WTC11 (cell line): ENCODE measurements at regions not wholly inside any gene's neighbourhood (a gene's known extent, or its start where the extent isn't known, plus 50 kb on each side); places are given as distances from the start of the nearest gene placed in this dataset.

Source experiments
- ATAC-seq: fragments of 200-7000 bp; cut with Tn5 transposase; 2 replicates; pipeline ENCODE4 v1.10.0; 2021; ENCODE audit warnings: mild to moderate bottlenecking, moderate library complexity
- CTCF ChIA-PET: fragments of 300-600 bp; sonication (Branson Sonifier 250); formaldehyde crosslinking; loops from one replicate; lab custom pipeline; 2021; ENCODE audit warnings: antibody characterized with exemption; lab: Charles Lee
- POLR2A ChIA-PET: fragments of 350-600 bp; sonication (Branson Sonifier 250); formaldehyde crosslinking; loops from one replicate; lab custom pipeline; 2021; ENCODE audit warnings: antibody characterized with exemption; lab: Charles Lee
- DNase-seq: peaks from one replicate; pipeline ENCODE4 v3.0.0; 2021; ENCODE audit warnings: low spot score
- H3K27ac Mint-ChIP-seq: 2 replicates; pipeline ENCODE4 v1.8.0; 2021; ENCODE audit warnings: mixed read lengths
- H3K27me3 Mint-ChIP-seq: 2 replicates; pipeline ENCODE4 v1.8.0; 2021; ENCODE audit warnings: low read depth, mild to moderate bottlenecking, moderate library complexity, mixed read lengths
- H3K36me3 Mint-ChIP-seq: 2 replicates; pipeline ENCODE4 v1.8.0; 2021; ENCODE audit warnings: mixed read lengths
- H3K4me1 Mint-ChIP-seq: 2 replicates; pipeline ENCODE4 v1.8.0; 2022; ENCODE audit warnings: mixed read lengths
- H3K4me3 Mint-ChIP-seq: 2 replicates; pipeline ENCODE4 v1.8.0; 2021; ENCODE audit warnings: mild to moderate bottlenecking, moderate library complexity, mixed read lengths
- H3K9me3 Mint-ChIP-seq: 2 replicates; pipeline ENCODE4 v1.8.0; 2021; ENCODE audit warnings: mixed read lengths
- ATF6 ChIP-seq: sonication (generic); formaldehyde crosslinking; IDR thresholded peaks from 2 replicates; pipeline ENCODE4 v1.8.1; 2023; ENCODE audit warnings: mild to moderate bottlenecking, missing genetic modification reagents
- CDX4 ChIP-seq: fragments of 250-450 bp; sonication (Bioruptor Pico); IDR thresholded peaks from 2 replicates; pipeline ENCODE4 v1.9.0; 2021; ENCODE audit warnings: moderate library complexity, mild to moderate bottlenecking, inconsistent platforms, borderline replicate concordance
- CTCF ChIP-seq: fragments of 200-600 bp; IDR thresholded peaks from 2 replicates; pipeline ENCODE4 v1.8.0; 2022; ENCODE audit warnings: antibody characterized with exemption
- ERG ChIP-seq: fragments of 250-450 bp; sonication (Bioruptor Pico); IDR thresholded peaks from 2 replicates; pipeline ENCODE4 v1.8.0; 2021; ENCODE audit warnings: mild to moderate bottlenecking
- FOXJ3 ChIP-seq: sonication (generic); formaldehyde crosslinking; IDR thresholded peaks from 2 replicates; pipeline ENCODE4 v1.9.0; 2021; ENCODE audit warnings: missing genetic modification reagents, mild to moderate bottlenecking, borderline replicate concordance
- FOXK1 ChIP-seq: sonication (generic); formaldehyde crosslinking; IDR thresholded peaks from 2 replicates; pipeline ENCODE4 v1.8.0; 2022; ENCODE audit warnings: mild to moderate bottlenecking, moderate library complexity, missing genetic modification reagents
- GABPB1 ChIP-seq: sonication (generic); formaldehyde crosslinking; IDR thresholded peaks from 2 replicates; pipeline ENCODE4 v1.8.1; 2023; ENCODE audit warnings: mild to moderate bottlenecking, missing genetic modification reagents
- HMGA2 ChIP-seq: fragments of 250-450 bp; sonication (Bioruptor Pico); IDR thresholded peaks from 2 replicates; pipeline ENCODE4 v1.4.0; 2021; ENCODE audit warnings: mild to moderate bottlenecking, moderate library complexity
- NR3C1 ChIP-seq: sonication (generic); formaldehyde crosslinking; conservative IDR thresholded peaks from 2 replicates; pipeline ENCODE4 v1.8.1; 2023; ENCODE audit warnings: low read depth, mild to moderate bottlenecking, missing genetic modification reagents
- TEAD1 ChIP-seq: sonication (generic); formaldehyde crosslinking; IDR thresholded peaks from 2 replicates; pipeline ENCODE4 v1.8.0; 2022; ENCODE audit warnings: mild to moderate bottlenecking, missing genetic modification reagents
- ZBTB21 ChIP-seq: sonication (generic); formaldehyde crosslinking; IDR thresholded peaks from 2 replicates; pipeline ENCODE4 v1.8.1; 2023; ENCODE audit warnings: mild to moderate bottlenecking, missing genetic modification reagents, borderline replicate concordance
- ZNF317 ChIP-seq: sonication (generic); formaldehyde crosslinking; IDR thresholded peaks from 2 replicates; pipeline ENCODE4 v1.8.1; 2023; ENCODE audit warnings: low read depth, mild to moderate bottlenecking, moderate library complexity, missing genetic modification reagents, borderline replicate concordance
- ZNF396 ChIP-seq: fragments of 250-450 bp; sonication (Bioruptor Pico); IDR thresholded peaks from 2 replicates; pipeline ENCODE4 v1.8.0; 2021; ENCODE audit warnings: mild to moderate bottlenecking, moderate library complexity, borderline replicate concordance
- ZNF423 ChIP-seq: fragments of 250-450 bp; sonication (Bioruptor Pico); IDR thresholded peaks from 2 replicates; pipeline ENCODE4 v2.1.2; 2022; ENCODE audit warnings: mild to moderate bottlenecking, moderate library complexity
- ZNF512 ChIP-seq: sonication (generic); formaldehyde crosslinking; IDR thresholded peaks from 2 replicates; pipeline ENCODE4 v1.8.1; 2022; ENCODE audit warnings: missing genetic modification reagents, borderline replicate concordance

GRCh38 chr9:73543727-73544126, 392.1 kb downstream of the ANXA1 start:
- 0 out of 2 replicates have a peak, but pooled peaks cover 3% of the 10 kb centered on the region for H3K4me1 Mint-ChIP-seq
- TF ChIP-seq ZNF317 (CRISPR knock-in tag) (no peak), FOXK1 (CRISPR knock-in tag) (no peak), ZNF396 (CRISPR knock-in tag) (no peak), ZNF512 (CRISPR knock-in tag) (no peak), FOXJ3 (CRISPR knock-in tag) (no peak), ZBTB21 (no peak), HMGA2 (no peak), ERG (CRISPR knock-in tag) (no peak)
- ATAC-seq (no peak), DNase-seq (no peak)
- no peak overlapping the region for H3K4me3 Mint-ChIP-seq
- no peaks in the 10 kb centered on the region for H3K27me3 Mint-ChIP-seq
- POLR2A ChIA-PET = no interaction called here
- CTCF ChIA-PET = no interaction called here
- no peaks in the 10 kb centered on the region for H3K36me3 Mint-ChIP-seq
- no peaks in the 10 kb centered on the region for H3K9me3 Mint-ChIP-seq
- no peak overlapping the region for H3K27ac Mint-ChIP-seq

GRCh38 chr9:73548201-73548600, 396.5 kb downstream of the ANXA1 start:
- H3K4me1 Mint-ChIP-seq = 0 out of 2 replicates have a peak, but pooled peaks cover 3% of the 10 kb centered on the region
- DNase-seq (no peak), ATAC-seq (no peak)
- H3K27ac Mint-ChIP-seq = no peak overlapping the region
- no peaks in the 10 kb centered on the region for H3K27me3 Mint-ChIP-seq
- H3K4me3 Mint-ChIP-seq = no peak overlapping the region
- TF ChIP-seq NR3C1 (CRISPR knock-in tag) = no peak
- TF ChIP-seq TEAD1 (CRISPR knock-in tag) = no peak
- TF ChIP-seq ZNF423 (CRISPR knock-in tag) = no peak
- TF ChIP-seq CTCF = no peak
- TF ChIP-seq ATF6 (CRISPR knock-in tag) = no peak
- no peak for TF ChIP-seq GABPB1 (CRISPR knock-in tag)
- POLR2A ChIA-PET = no interaction called here
- no peaks in the 10 kb centered on the region for H3K9me3 Mint-ChIP-seq
- no peaks in the 10 kb centered on the region for H3K36me3 Mint-ChIP-seq
- CTCF ChIA-PET = interaction anchor here (0.6 to 0.9 kb wide), 2 partner anchors 347 to 585 kb away, joined by 3 to 4 read pairs; no protein-coding TSS in a partner anchor

- Mint-ChIP-seq H3K9me3 (no peaks in the 10 kb centered on the region), H3K36me3 (no peaks in the 10 kb centered on the region), H3K4me1 (0 out of 2 replicates have a peak, but pooled peaks cover 3% of the 10 kb centered on the region), H3K27me3 (no peaks in the 10 kb centered on the region), H3K4me3 (no peak overlapping the region), H3K27ac (no peak overlapping the region)
- CTCF ChIA-PET = no interaction called here
- no peak for ATAC-seq
- POLR2A ChIA-PET = no interaction called here
- no peak for DNase-seq
- no peak for TF ChIP-seq ATF6 (CRISPR knock-in tag)
- TF ChIP-seq CDX4 (CRISPR knock-in tag) = no peak
Measured at GRCh38 chr9:73549991-73550390, 398.3 kb downstream of the ANXA1 start.
